Chondrocyte (in vitro differentiated cells): ENCODE measurements at regions not wholly inside any gene's neighbourhood (a gene's known extent, or its start where the extent isn't known, plus 50 kb on each side); places are given as distances from the start of the nearest gene placed in this dataset.

ENCODE experiments used
- DNase-seq: peaks from one replicate; pipeline ENCODE4 v3.0.0; 2021; ENCODE audit warnings: mixed read lengths, low spot score
- H3K27ac Mint-ChIP-seq: one replicate; pipeline ENCODE4 v1.8.0; 2021; ENCODE audit warnings: mild to moderate bottlenecking, moderate library complexity, mixed read lengths; ENCODE audit not compliant: unreplicated experiment
- H3K27me3 Mint-ChIP-seq: 2 replicates; pipeline ENCODE4 v1.8.0; 2021; ENCODE audit warnings: low read depth, mixed read lengths
- H3K36me3 Mint-ChIP-seq: 2 replicates; pipeline ENCODE4 v1.8.0; 2021; ENCODE audit warnings: low read depth, mixed read lengths
- H3K4me1 Mint-ChIP-seq: 2 replicates; pipeline ENCODE4 v1.8.0; 2021; ENCODE audit warnings: low read depth, mild to moderate bottlenecking, mixed read lengths
- H3K4me3 Mint-ChIP-seq: one replicate; pipeline ENCODE4 v1.8.0; 2021; ENCODE audit warnings: mild to moderate bottlenecking, moderate library complexity, mixed read lengths; ENCODE audit not compliant: unreplicated experiment
- H3K9me3 Mint-ChIP-seq: 2 replicates; pipeline ENCODE4 v1.8.0; 2021; ENCODE audit warnings: low read depth, mixed read lengths
- TF ChIP-seq, protein P1 (sequence below): fragments of 200-600 bp; sonication (generic); IDR thresholded peaks from 2 replicates; pipeline ENCODE4 v1.5.0; 2021; ENCODE audit warnings: antibody characterized with exemption, mild to moderate bottlenecking, moderate library complexity

DNA sequence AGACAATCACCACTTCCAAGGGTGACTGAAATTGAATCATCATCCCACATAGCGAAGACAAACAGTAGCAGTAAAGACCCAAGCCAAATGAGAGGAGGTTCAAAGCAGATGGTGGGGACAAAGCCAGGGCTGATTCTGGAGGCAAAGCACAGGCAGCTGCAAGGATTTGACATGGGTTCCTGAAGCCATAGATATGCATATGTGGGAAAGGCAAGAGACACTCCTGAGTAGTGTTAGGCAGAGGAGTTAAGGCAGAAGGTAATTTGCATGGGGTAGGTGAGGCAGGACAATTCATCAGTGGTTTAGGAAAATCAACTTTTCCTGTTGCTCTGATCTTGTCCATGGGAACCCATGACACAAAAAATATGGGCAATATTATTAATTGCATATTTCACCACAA is 462.8 kb downstream of the FAM181B start:
- H3K4me1 Mint-ChIP-seq: no peaks in the 10 kb centered on the region
- no peaks in the 10 kb centered on the region for H3K9me3 Mint-ChIP-seq
- TF ChIP-seq, protein P1, sequence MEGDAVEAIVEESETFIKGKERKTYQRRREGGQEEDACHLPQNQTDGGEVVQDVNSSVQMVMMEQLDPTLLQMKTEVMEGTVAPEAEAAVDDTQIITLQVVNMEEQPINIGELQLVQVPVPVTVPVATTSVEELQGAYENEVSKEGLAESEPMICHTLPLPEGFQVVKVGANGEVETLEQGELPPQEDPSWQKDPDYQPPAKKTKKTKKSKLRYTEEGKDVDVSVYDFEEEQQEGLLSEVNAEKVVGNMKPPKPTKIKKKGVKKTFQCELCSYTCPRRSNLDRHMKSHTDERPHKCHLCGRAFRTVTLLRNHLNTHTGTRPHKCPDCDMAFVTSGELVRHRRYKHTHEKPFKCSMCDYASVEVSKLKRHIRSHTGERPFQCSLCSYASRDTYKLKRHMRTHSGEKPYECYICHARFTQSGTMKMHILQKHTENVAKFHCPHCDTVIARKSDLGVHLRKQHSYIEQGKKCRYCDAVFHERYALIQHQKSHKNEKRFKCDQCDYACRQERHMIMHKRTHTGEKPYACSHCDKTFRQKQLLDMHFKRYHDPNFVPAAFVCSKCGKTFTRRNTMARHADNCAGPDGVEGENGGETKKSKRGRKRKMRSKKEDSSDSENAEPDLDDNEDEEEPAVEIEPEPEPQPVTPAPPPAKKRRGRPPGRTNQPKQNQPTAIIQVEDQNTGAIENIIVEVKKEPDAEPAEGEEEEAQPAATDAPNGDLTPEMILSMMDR: no peak
- H3K27ac Mint-ChIP-seq: no peak overlapping the region
- no peak overlapping the region for H3K4me3 Mint-ChIP-seq
- no peaks in the 10 kb centered on the region for H3K36me3 Mint-ChIP-seq
- H3K27me3 Mint-ChIP-seq: peaks cover 6% of the 10 kb centered on the region
- DNase-seq: no peak

DNA sequence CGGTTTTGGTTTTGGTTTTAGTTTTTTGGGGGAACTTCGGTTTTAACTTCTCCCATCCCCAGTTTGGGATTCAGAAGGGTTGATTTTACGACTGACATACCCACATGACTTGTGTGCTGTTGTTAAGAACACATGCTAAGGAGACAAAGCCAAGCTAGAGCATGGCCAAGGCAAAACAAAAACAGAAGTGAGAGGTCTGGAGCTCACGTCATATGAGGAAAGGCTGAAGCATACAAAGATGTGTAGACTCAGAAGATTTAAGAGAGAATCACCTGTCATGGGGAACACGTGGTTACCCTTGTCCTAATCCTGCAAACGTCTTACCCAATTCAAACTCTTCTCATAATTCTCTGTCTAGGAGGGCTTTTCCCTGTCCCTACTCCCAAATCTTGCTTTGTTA is 465.0 kb downstream of the FAM181B start:
- no peaks in the 10 kb centered on the region for H3K36me3 Mint-ChIP-seq
- no peak for DNase-seq
- no peaks in the 10 kb centered on the region for H3K9me3 Mint-ChIP-seq
- H3K27me3 Mint-ChIP-seq: peaks cover 5% of the 10 kb centered on the region
- TF ChIP-seq, protein P1: no peak
- no peak overlapping the region for H3K4me3 Mint-ChIP-seq
- no peak overlapping the region for H3K27ac Mint-ChIP-seq
- no peaks in the 10 kb centered on the region for H3K4me1 Mint-ChIP-seq

DNA sequence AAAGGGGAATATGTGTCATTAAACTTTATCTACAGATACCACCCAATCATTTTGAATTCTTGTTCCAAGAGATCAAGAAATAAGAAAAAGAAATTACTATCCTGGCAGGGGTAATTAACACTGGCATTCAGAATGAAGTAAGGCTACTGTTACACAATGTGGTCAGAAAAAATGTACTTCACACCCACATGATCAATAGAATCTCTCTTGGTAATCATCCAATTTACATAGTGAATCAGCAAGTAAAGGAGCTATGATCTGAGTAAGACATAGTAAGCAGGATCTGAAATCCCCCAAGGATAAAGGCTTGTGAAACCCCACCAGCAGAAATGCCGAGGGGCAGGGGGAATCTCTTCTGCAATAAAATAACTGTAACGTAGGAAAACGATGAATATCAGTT is 466.5 kb downstream of the FAM181B start:
- no peak for DNase-seq
- no peak overlapping the region for H3K4me3 Mint-ChIP-seq
- TF ChIP-seq, protein P1: no peak
- H3K9me3 Mint-ChIP-seq: no peaks in the 10 kb centered on the region
- peaks cover 5% of the 10 kb centered on the region for H3K27me3 Mint-ChIP-seq
- no peak overlapping the region for H3K27ac Mint-ChIP-seq
- H3K4me1 Mint-ChIP-seq: no peaks in the 10 kb centered on the region
- no peaks in the 10 kb centered on the region for H3K36me3 Mint-ChIP-seq

DNA sequence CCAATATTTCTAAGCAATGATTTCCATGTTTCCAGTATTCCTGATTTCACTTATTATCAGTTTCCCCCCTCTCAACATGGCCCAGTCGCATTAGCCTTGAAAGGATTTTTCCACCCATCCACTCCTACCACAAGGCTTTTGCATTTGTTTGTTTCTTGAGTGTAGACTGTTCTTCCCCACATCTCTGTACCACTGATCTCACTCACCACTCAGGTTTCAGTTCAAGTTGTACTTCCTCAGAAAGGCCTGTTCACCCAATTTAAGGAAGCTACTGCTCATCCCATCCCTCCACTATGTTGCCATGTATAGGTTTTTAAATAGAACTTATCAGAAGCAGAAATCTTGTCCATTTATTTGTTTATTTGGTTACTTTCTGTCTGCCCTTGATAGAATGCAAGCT is 472.3 kb downstream of the FAM181B start:
- DNase-seq: no peak
- H3K4me3 Mint-ChIP-seq: no peak overlapping the region
- H3K27me3 Mint-ChIP-seq: peaks cover 10% of the 10 kb centered on the region
- H3K9me3 Mint-ChIP-seq: no peaks in the 10 kb centered on the region
- no peaks in the 10 kb centered on the region for H3K36me3 Mint-ChIP-seq
- TF ChIP-seq, protein P1: no peak
- no peaks in the 10 kb centered on the region for H3K4me1 Mint-ChIP-seq
- no peak overlapping the region for H3K27ac Mint-ChIP-seq

DNA sequence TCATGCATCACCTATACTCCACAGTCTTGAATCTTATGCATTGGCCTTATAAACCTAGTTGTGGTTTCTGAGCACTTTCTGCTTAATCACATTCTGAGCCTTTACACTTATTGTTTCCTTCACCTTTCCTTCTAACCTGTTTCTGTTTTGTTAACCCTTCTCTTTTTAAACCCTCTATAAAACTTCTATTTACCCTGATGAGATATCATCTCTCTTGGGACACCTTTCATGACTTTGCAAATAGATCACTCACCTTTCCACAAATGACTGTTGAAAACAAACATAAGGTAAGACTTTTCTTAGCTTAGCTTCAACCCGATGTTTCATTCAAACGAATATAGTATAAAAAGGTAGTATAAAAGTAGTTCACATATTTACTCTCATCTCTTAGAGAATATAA is 483.6 kb downstream of the FAM181B start:
- Mint-ChIP-seq H3K36me3 (no peaks in the 10 kb centered on the region), H3K4me3 (no peak overlapping the region), H3K27ac (no peak overlapping the region), H3K27me3 (peaks cover 8% of the 10 kb centered on the region), H3K4me1 (no peaks in the 10 kb centered on the region), H3K9me3 (no peaks in the 10 kb centered on the region)
- TF ChIP-seq, protein P1: no peak
- no peak for DNase-seq
